K562 (cell line): ENCODE measurements at regions not wholly inside any gene's neighbourhood (a gene's known extent, or its start where the extent isn't known, plus 50 kb on each side); places are given as distances from the start of the nearest gene placed in this dataset.

ENCODE experiments used
- ATAC-seq: fragments of 200-7000 bp; cut with Tn5 transposase; 3 replicates; pipeline ENCODE4 v1.9.1; 2020; ENCODE audit warnings: moderate library complexity
- BruUV-seq: library from RNA; stranded (reverse); fragments of 400-500 nt; replicated peaks from 2 replicates; lab custom pipeline; 2021; lab: Mats Ljungman, UMichigan
- CTCF ChIA-PET: fragments of 300-600 bp; formaldehyde crosslinking; extraction: SDS; loops from one replicate; lab custom pipeline; 2021; ENCODE audit warnings: low intra/inter-chr PET ratio; lab: Yijun Ruan, JAX
- POLR2A ChIA-PET: fragments of 300-600, 350-650 bp; sonication (Branson Sonifier 250); formaldehyde crosslinking; extraction: SDS; loops from one replicate; lab custom pipeline; 2021; ENCODE audit warnings: antibody characterized with exemption, inconsistent platforms; lab: Yijun Ruan, JAX
- DNase-seq, 4 experiments: peaks; one replicate each; pipeline versions ENCODE4 v3.0.0 to v3.0.0-alpha.2; 2011 to 2018; ENCODE audit warnings: low spot score in 3 of 4, mixed read lengths in 3 of 4; ENCODE audit errors: extremely low read depth in 1 of 4
- FAIRE-seq: peaks from 2 replicates; lab custom pipeline; 2011; peaks lifted over from hg19 to GRCh38; lab: Jason Lieb, UNC
- H2AFZ ChIP-seq: 2 replicates; pipeline ENCODE4 v1.6.0; 2011; ENCODE audit warnings: low read depth, low read length, control low read depth, inconsistent platforms
- H3K27ac ChIP-seq: fragments of 200-600 bp; 3 replicates; pipeline ENCODE4 v1.8.0; 2011; ENCODE audit warnings: low read depth, mild to moderate bottlenecking, control low read depth, inconsistent platforms, low read length, moderate library complexity, mixed read lengths; ENCODE audit errors: extremely low read depth
- H3K27me3 ChIP-seq, 2 experiments: fragments of 300-600 bp in 1 of 2; 2 replicates in 1 of 2; 3 replicates in 1 of 2; pipeline versions ENCODE4 v1.6.0 to v1.8.0; 2011; ENCODE audit warnings: inconsistent platforms in 2 of 2, low read length in 2 of 2, mild to moderate bottlenecking in 1 of 2, mixed read lengths in 1 of 2, moderate library complexity in 1 of 2; ENCODE audit not compliant: control insufficient read depth in 2 of 2, insufficient read depth in 2 of 2
- H3K36me3 ChIP-seq: fragments of 300-600 bp; 3 replicates; pipeline ENCODE4 v1.8.0; 2011; ENCODE audit warnings: mild to moderate bottlenecking, low read length, inconsistent platforms; ENCODE audit not compliant: control insufficient read depth, insufficient read depth
- H3K4me1 ChIP-seq, 2 experiments: fragments of 200-600 bp in 1 of 2; replicated peaks in 1 of 2; 2 replicates in 1 of 2; 3 replicates in 1 of 2; pipeline versions ENCODE4 v1.5.1 to v1.8.0; 2011; ENCODE audit warnings: inconsistent platforms in 2 of 2, low read length in 2 of 2, mild to moderate bottlenecking in 1 of 2, mixed read lengths in 1 of 2, moderate library complexity in 1 of 2; ENCODE audit not compliant: control insufficient read depth in 2 of 2, insufficient read depth in 2 of 2
- H3K4me2 ChIP-seq: 2 replicates; pipeline ENCODE4 v1.6.1; 2011; ENCODE audit warnings: low read length, control low read depth, inconsistent platforms, mixed read lengths; ENCODE audit not compliant: insufficient read depth
- H3K4me3 ChIP-seq: fragments of 200-600 bp; sonication (generic), shearing (Covaris generic); 2 replicates; pipeline ENCODE4 v1.5.1; 2016; ENCODE audit warnings: control low read depth, inconsistent platforms
- H3K79me2 ChIP-seq: fragments of 200-600 bp; 3 replicates; pipeline ENCODE4 v1.8.0; 2011; ENCODE audit warnings: low read length, inconsistent platforms; ENCODE audit not compliant: control insufficient read depth, insufficient read depth
- H3K9ac ChIP-seq, 2 experiments: 2 replicates each; pipeline versions ENCODE4 v1.6.0 to v1.6.1; 2011; ENCODE audit warnings: low read depth in 2 of 2, low read length in 2 of 2, control low read depth in 1 of 2, inconsistent platforms in 1 of 2, mild to moderate bottlenecking in 1 of 2, mixed read lengths in 1 of 2; ENCODE audit not compliant: insufficient read depth in 1 of 2
- H3K9me1 ChIP-seq: one replicate; pipeline ENCODE4 v1.6.0; 2011; ENCODE audit warnings: inconsistent platforms, mild to moderate bottlenecking, low read length, moderate library complexity; ENCODE audit not compliant: control insufficient read depth, insufficient read depth
- H3K9me3 ChIP-seq: replicated peaks from 2 replicates; pipeline ENCODE4 v1.5.1; 2011; ENCODE audit warnings: low read depth, low read length, inconsistent platforms; ENCODE audit not compliant: control insufficient read depth, insufficient read depth
- H4K20me1 ChIP-seq: replicated peaks from 2 replicates; pipeline ENCODE4 v1.6.1; 2011; ENCODE audit warnings: low read length, inconsistent platforms, mixed read lengths; ENCODE audit not compliant: control insufficient read depth, insufficient read depth
- CBX2 ChIP-seq: fragments of 200-600 bp; sonication (generic); IDR thresholded peaks from one replicate; pipeline ENCODE4 v1.6.1; 2012; ENCODE audit warnings: mild to moderate bottlenecking, low read length, inconsistent platforms; ENCODE audit not compliant: insufficient read depth, poor library complexity, severe bottlenecking
- CREB1 ChIP-seq, 2 experiments: sonication (generic) in 1 of 2; formaldehyde crosslinking in 1 of 2; IDR thresholded peaks; 2 replicates each; pipeline versions ENCODE4 v1.6.1 to v1.8.0; 2012 to 2022; ENCODE audit warnings: inconsistent platforms in 1 of 2, mild to moderate bottlenecking in 1 of 2, missing genetic modification reagents in 1 of 2, moderate library complexity in 1 of 2
- HDAC1 ChIP-seq, 2 experiments: fragments of 450-650 bp; IDR thresholded peaks; 2 replicates each; pipeline ENCODE4 v1.6.1; 2016 to 2017; ENCODE audit warnings: inconsistent platforms in 1 of 2, mild to moderate bottlenecking in 1 of 2, moderate library complexity in 1 of 2
- LEF1 ChIP-seq: fragments of 450-650 bp; IDR thresholded peaks from 2 replicates; pipeline ENCODE4 v1.6.1; 2016; ENCODE audit warnings: mild to moderate bottlenecking
- MYNN ChIP-seq, 2 experiments: sonication (generic); formaldehyde crosslinking in 1 of 2; IDR thresholded peaks; 2 replicates each; pipeline versions ENCODE4 v1.5.0 to v1.6.1; 2016 to 2020; ENCODE audit warnings: antibody characterized with exemption in 1 of 2, missing genetic modification reagents in 1 of 2
- WHSC1 ChIP-seq: IDR thresholded peaks from one replicate; pipeline ENCODE4 v1.6.1; 2012; ENCODE audit warnings: low read length, control low read depth, inconsistent platforms
- ZBTB5 ChIP-seq: fragments of 450-650 bp; IDR thresholded peaks from 2 replicates; pipeline ENCODE4 v1.6.1; 2017; ENCODE audit warnings: antibody characterized with exemption
- ZFX ChIP-seq: sonication (generic); formaldehyde crosslinking; IDR thresholded peaks from 2 replicates; pipeline ENCODE4 v1.8.0; 2022; ENCODE audit warnings: mild to moderate bottlenecking, missing genetic modification reagents, moderate library complexity
- WGBS: fragments of 100-300 bp; shearing (Covaris generic); methylation state at CpG from one replicate; pipeline ENCODE4 v1.1.6; 2016; ENCODE audit warnings: low coverage, mixed read lengths; ENCODE audit not compliant: insufficient coverage; ENCODE audit errors: missing lambda C conversion rate; 5-methylcytosine and 5-hydroxymethylcytosine counted together
- in situ Hi-C: fragments of 300-500 bp; cut with MboI; formaldehyde crosslinking; loops from 4 replicates; pipeline ENCODE4 v1.15.0; 2018; ENCODE audit warnings: inconsistent platforms, mixed read lengths
- intact Hi-C: fragments of 100-400 bp; cut with micrococcal nuclease; formaldehyde crosslinking; loops from 2 replicates; pipeline ENCODE4 v1.14.2; 2022
- TF ChIP-seq, protein P1 (sequence below): fragments of 250-450 bp; sonication (Bioruptor Pico); IDR thresholded peaks from 2 replicates; pipeline ENCODE4 v1.5.0; 2021
- TF ChIP-seq, protein P2 (sequence below), 2 experiments: fragments of 450-650 bp; formaldehyde crosslinking in 1 of 2; IDR thresholded peaks; 2 replicates each; pipeline versions ENCODE4 v1.4.0 to v1.6.1; 2014 to 2020; ENCODE audit warnings: mild to moderate bottlenecking in 2 of 2, borderline replicate concordance in 1 of 2, low read depth in 1 of 2

DNA sequence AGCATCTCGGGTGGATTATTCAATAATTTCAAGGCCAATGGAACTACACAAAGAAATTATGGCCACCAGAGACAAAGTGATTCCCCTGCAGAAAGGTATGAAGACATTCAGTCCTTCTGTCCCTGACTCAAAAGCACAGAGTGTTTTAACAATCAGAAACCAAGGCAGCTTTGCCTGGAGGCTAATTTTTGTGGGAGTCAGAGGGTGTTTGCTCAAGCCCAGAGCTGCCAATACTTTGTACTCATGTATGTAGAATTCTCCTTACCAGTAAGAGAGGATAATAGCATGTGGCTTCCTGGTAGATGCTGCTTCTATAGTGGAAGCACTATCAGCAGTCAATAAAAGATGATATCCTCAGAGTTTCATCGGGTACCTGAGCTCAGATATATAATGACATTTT, 178.4 kb downstream of the KCNE4 start:
- intact Hi-C loops, result no loop called here
- Histone ChIP-seq H4K20me1 (no peaks in the 10 kb centered on the region), H3K27me3 (no peaks in the 10 kb centered on the region), H3K79me2 (no peaks in the 10 kb centered on the region), H3K27ac (no peak overlapping the region), H3K9me3 (no peaks in the 10 kb centered on the region), H3K9me1 (no peaks in the 10 kb centered on the region), H3K9ac (no peak overlapping the region), H3K4me1 (no peaks in the 10 kb centered on the region), H3K4me3 (no peak overlapping the region), H3K4me2 (no peak overlapping the region), H2AFZ (no peak overlapping the region), H3K36me3 (no peaks in the 10 kb centered on the region)
- ATAC-seq, result no peak
- in situ Hi-C loops, result no loop called here
- WGBS, result 0% methylated on average over 2 of the region's 2 CpGs
- no TSS peak for BruUV-seq
- no peak for DNase-seq
- ChIA-PET POLR2A (no interaction called here), CTCF (no interaction called here)
- FAIRE-seq, result no peak
- no peak for TF ChIP-seq CBX2
- TF ChIP-seq ZBTB5, result no peak
- TF ChIP-seq, protein P1, sequence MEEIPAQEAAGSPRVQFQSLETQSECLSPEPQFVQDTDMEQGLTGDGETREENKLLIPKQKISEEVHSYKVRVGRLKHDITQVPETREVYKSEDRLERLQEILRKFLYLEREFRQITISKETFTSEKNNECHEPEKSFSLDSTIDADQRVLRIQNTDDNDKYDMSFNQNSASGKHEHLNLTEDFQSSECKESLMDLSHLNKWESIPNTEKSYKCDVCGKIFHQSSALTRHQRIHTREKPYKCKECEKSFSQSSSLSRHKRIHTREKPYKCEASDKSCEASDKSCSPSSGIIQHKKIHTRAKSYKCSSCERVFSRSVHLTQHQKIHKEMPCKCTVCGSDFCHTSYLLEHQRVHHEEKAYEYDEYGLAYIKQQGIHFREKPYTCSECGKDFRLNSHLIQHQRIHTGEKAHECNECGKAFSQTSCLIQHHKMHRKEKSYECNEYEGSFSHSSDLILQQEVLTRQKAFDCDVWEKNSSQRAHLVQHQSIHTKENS (CRISPR knock-in tag), result no peak
- no peak for TF ChIP-seq CREB1 (IDR thresholded peaks at IDR 0.05)
- no peak for TF ChIP-seq CREB1 (CRISPR knock-in tag; IDR thresholded peaks at IDR 0.05)
- no peak for TF ChIP-seq ZFX
- no peak for TF ChIP-seq LEF1
- TF ChIP-seq, protein P2, sequence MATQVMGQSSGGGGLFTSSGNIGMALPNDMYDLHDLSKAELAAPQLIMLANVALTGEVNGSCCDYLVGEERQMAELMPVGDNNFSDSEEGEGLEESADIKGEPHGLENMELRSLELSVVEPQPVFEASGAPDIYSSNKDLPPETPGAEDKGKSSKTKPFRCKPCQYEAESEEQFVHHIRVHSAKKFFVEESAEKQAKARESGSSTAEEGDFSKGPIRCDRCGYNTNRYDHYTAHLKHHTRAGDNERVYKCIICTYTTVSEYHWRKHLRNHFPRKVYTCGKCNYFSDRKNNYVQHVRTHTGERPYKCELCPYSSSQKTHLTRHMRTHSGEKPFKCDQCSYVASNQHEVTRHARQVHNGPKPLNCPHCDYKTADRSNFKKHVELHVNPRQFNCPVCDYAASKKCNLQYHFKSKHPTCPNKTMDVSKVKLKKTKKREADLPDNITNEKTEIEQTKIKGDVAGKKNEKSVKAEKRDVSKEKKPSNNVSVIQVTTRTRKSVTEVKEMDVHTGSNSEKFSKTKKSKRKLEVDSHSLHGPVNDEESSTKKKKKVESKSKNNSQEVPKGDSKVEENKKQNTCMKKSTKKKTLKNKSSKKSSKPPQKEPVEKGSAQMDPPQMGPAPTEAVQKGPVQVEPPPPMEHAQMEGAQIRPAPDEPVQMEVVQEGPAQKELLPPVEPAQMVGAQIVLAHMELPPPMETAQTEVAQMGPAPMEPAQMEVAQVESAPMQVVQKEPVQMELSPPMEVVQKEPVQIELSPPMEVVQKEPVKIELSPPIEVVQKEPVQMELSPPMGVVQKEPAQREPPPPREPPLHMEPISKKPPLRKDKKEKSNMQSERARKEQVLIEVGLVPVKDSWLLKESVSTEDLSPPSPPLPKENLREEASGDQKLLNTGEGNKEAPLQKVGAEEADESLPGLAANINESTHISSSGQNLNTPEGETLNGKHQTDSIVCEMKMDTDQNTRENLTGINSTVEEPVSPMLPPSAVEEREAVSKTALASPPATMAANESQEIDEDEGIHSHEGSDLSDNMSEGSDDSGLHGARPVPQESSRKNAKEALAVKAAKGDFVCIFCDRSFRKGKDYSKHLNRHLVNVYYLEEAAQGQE (IDR thresholded peaks at IDR 0.05; ENCODE audit: borderline replicate concordance), result no peak
- TF ChIP-seq, protein P2 (CRISPR knock-in tag; IDR thresholded peaks at IDR 0.05; ENCODE audit: low read depth), result no peak
- no peak for TF ChIP-seq WHSC1
- no peak for TF ChIP-seq HDAC1 (IDR thresholded peaks at IDR 0.05)
- TF ChIP-seq MYNN (IDR thresholded peaks at IDR 0.05), result no peak
- no peak for TF ChIP-seq MYNN (CRISPR knock-in tag; IDR thresholded peaks at IDR 0.05)
